HepG2 (cell line): ENCODE measurements at regions not wholly inside any gene's neighbourhood (a gene's known extent, or its start where the extent isn't known, plus 50 kb on each side); places are given as distances from the start of the nearest gene placed in this dataset.

ENCODE experiments used
- ATAC-seq: fragments of 200-7000 bp; cut with Tn5 transposase; 3 replicates; pipeline ENCODE4 v1.9.1; 2020; ENCODE audit warnings: mild to moderate bottlenecking, moderate library complexity
- BruUV-seq: library from RNA; stranded (reverse); fragments of 400-500 nt; replicated peaks from 2 replicates; lab custom pipeline; 2021; lab: Mats Ljungman, UMichigan
- CTCF ChIA-PET: fragments of 300-600 bp; formaldehyde crosslinking; extraction: SDS; loops from one replicate; lab custom pipeline; 2021; ENCODE audit warnings: low total read pairs, inconsistent platforms, low intra/inter-chr PET ratio; lab: Yijun Ruan, JAX
- POLR2A ChIA-PET: fragments of 350-600 bp; sonication (Branson Sonifier 250); formaldehyde crosslinking; loops from one replicate; lab custom pipeline; 2020; ENCODE audit warnings: antibody characterized with exemption, inconsistent platforms; lab: Yijun Ruan, JAX
- DNase-seq: peaks from one replicate; pipeline ENCODE4 v3.0.0-alpha.2; 2015; ENCODE audit warnings: low spot score
- FAIRE-seq: peaks from 3 replicates; lab custom pipeline; 2011; peaks lifted over from hg19 to GRCh38; lab: Jason Lieb, UNC
- H2AFZ ChIP-seq: one replicate; pipeline ENCODE4 v1.6.1; 2011; ENCODE audit warnings: low read length, inconsistent platforms
- H3K27ac ChIP-seq: fragments of 300-600 bp; 3 replicates; pipeline ENCODE4 v1.8.0; 2011; ENCODE audit warnings: mixed run types, mild to moderate bottlenecking, mixed read lengths, low read length, inconsistent platforms; ENCODE audit not compliant: insufficient read depth; ENCODE audit errors: extremely low read length
- H3K27me3 ChIP-seq, 2 experiments: fragments of 200-600 bp in 1 of 2; 2 replicates in 1 of 2; 3 replicates in 1 of 2; pipeline versions ENCODE4 v1.6.0 to v1.8.0; 2011; ENCODE audit warnings: low read length in 2 of 2, mild to moderate bottlenecking in 2 of 2, moderate library complexity in 2 of 2, inconsistent platforms in 1 of 2; ENCODE audit not compliant: insufficient read depth in 2 of 2, control insufficient read depth in 1 of 2
- H3K36me3 ChIP-seq, 2 experiments: fragments of 200-600 bp in 1 of 2; replicated peaks in 1 of 2; 2 replicates in 1 of 2; 3 replicates in 1 of 2; pipeline versions ENCODE4 v1.5.1 to v1.8.0; 2011; ENCODE audit warnings: low read length in 2 of 2, inconsistent platforms in 1 of 2; ENCODE audit not compliant: insufficient read depth in 2 of 2, control insufficient read depth in 1 of 2
- H3K4me1 ChIP-seq: 2 replicates; pipeline ENCODE4 v1.5.1; 2012; ENCODE audit warnings: low read length, inconsistent platforms; ENCODE audit not compliant: insufficient read depth
- H3K4me2 ChIP-seq: 2 replicates; pipeline ENCODE4 v1.6.0; 2011; ENCODE audit warnings: low read depth, low read length, inconsistent platforms
- H3K4me3 ChIP-seq, 3 experiments: fragments of 200-600 bp in 1 of 3; sonication (generic), shearing (Covaris generic) in 1 of 3; replicated peaks in 1 of 3; 2 replicates each; pipeline ENCODE4 v1.5.1; 2011 to 2016; ENCODE audit warnings: low read length in 3 of 3, inconsistent platforms in 2 of 3, low read depth in 2 of 3, mild to moderate bottlenecking in 2 of 3, control low read depth in 1 of 3, mixed read lengths in 1 of 3; ENCODE audit not compliant: insufficient read depth in 1 of 3
- H3K79me2 ChIP-seq: one replicate; pipeline ENCODE4 v1.6.1; 2011; ENCODE audit warnings: low read length, inconsistent platforms; ENCODE audit not compliant: insufficient read depth
- H3K9ac ChIP-seq: 2 replicates; pipeline ENCODE4 v1.6.0; 2011; ENCODE audit warnings: mild to moderate bottlenecking, low read depth, low read length, inconsistent platforms; ENCODE audit not compliant: insufficient read depth
- H3K9me3 ChIP-seq: 2 replicates; pipeline ENCODE4 v1.5.1; 2012; ENCODE audit warnings: mild to moderate bottlenecking, low read length
- H4K20me1 ChIP-seq: 2 replicates; pipeline ENCODE4 v1.6.0; 2011; ENCODE audit warnings: inconsistent platforms, mild to moderate bottlenecking, low read length, moderate library complexity; ENCODE audit not compliant: insufficient read depth
- CCAR2 ChIP-seq: fragments of 200-400 bp; formaldehyde crosslinking; optimal IDR thresholded peaks from 2 replicates; pipeline ENCODE3; 2018; ENCODE audit warnings: low read depth, mild to moderate bottlenecking, low read length, moderate library complexity
- CTCF ChIP-seq: sonication (generic); formaldehyde crosslinking; IDR thresholded peaks from 2 replicates; pipeline ENCODE4 v1.5.0; 2020; ENCODE audit warnings: mild to moderate bottlenecking, missing genetic modification reagents, moderate library complexity
- ETV6 ChIP-seq: sonication (generic); formaldehyde crosslinking; conservative IDR thresholded peaks from 2 replicates; pipeline ENCODE4 v1.4.0; 2020; ENCODE audit warnings: missing genetic modification reagents
- GMEB1 ChIP-seq: sonication (generic); formaldehyde crosslinking; IDR thresholded peaks from 2 replicates; pipeline ENCODE4 v1.5.1; 2020; ENCODE audit warnings: missing genetic modification reagents, mild to moderate bottlenecking, borderline replicate concordance
- HNF4A ChIP-seq: sonication (generic); formaldehyde crosslinking; IDR thresholded peaks from 2 replicates; pipeline ENCODE4 v1.4.0; 2020; ENCODE audit warnings: missing genetic modification reagents
- KAT2B ChIP-seq: fragments of 150-350 bp; IDR thresholded peaks from 2 replicates; pipeline ENCODE4 v1.6.1; 2014; ENCODE audit warnings: low read depth, low read length, borderline replicate concordance
- NONO ChIP-seq, 2 experiments: fragments of 450-650 bp in 1 of 2; sonication (generic) in 1 of 2; formaldehyde crosslinking in 1 of 2; IDR thresholded peaks in 1 of 2; conservative IDR thresholded peaks in 1 of 2; 2 replicates each; pipeline versions ENCODE4 v1.6.1 to v1.8.0; 2017 to 2022; ENCODE audit warnings: mild to moderate bottlenecking in 1 of 2, missing genetic modification reagents in 1 of 2, moderate library complexity in 1 of 2
- ZNF12 ChIP-seq: sonication (generic); formaldehyde crosslinking; IDR thresholded peaks from 2 replicates; pipeline ENCODE4 v1.5.0; 2020; ENCODE audit warnings: missing genetic modification reagents
- ZNF484 ChIP-seq: sonication (generic); formaldehyde crosslinking; IDR thresholded peaks from 2 replicates; pipeline ENCODE4 v1.5.1; 2020; ENCODE audit warnings: mild to moderate bottlenecking, low read depth, missing genetic modification reagents, borderline replicate concordance
- ZNF768 ChIP-seq: sonication (generic); formaldehyde crosslinking; IDR thresholded peaks from 2 replicates; pipeline ENCODE4 v1.4.0; 2020; ENCODE audit warnings: missing genetic modification reagents
- ZNF782 ChIP-seq: sonication (generic); formaldehyde crosslinking; IDR thresholded peaks from 2 replicates; pipeline ENCODE4 v1.4.0; 2020; ENCODE audit warnings: missing genetic modification reagents, mild to moderate bottlenecking, borderline replicate concordance
- ZNF790 ChIP-seq: sonication (generic); formaldehyde crosslinking; IDR thresholded peaks from 2 replicates; pipeline ENCODE4 v1.8.0; 2022; ENCODE audit warnings: missing genetic modification reagents, mild to moderate bottlenecking, borderline replicate concordance
- ZNF800 ChIP-seq: sonication (generic); formaldehyde crosslinking; IDR thresholded peaks from 2 replicates; pipeline ENCODE4 v1.4.0; 2020; ENCODE audit warnings: missing genetic modification reagents
- ZNF850 ChIP-seq: sonication (generic); formaldehyde crosslinking; conservative IDR thresholded peaks from 2 replicates; pipeline ENCODE4 v1.9.0; 2021; ENCODE audit warnings: mild to moderate bottlenecking, missing genetic modification reagents
- WGBS: methylation state at CpG from one replicate; pipeline ENCODE4 v1.1.6; 2017; ENCODE audit warnings: low lambda C conversion rate; 5-methylcytosine and 5-hydroxymethylcytosine counted together
- in situ Hi-C: cut with HindIII; loops from 2 replicates; pipeline ENCODE4 v1.10.0; 2017; ENCODE audit warnings: low pct_unique_long_range_greater_than_20kb; ENCODE audit not compliant: extremely low pct_ligation_motif_present
- intact Hi-C: fragments of 100-400 bp; cut with micrococcal nuclease; formaldehyde crosslinking; loops from one replicate; pipeline ENCODE4 v1.10.0; 2022; ENCODE audit not compliant: unreplicated experiment
- TF ChIP-seq, protein P1 (sequence below): sonication (generic); formaldehyde crosslinking; IDR thresholded peaks from 2 replicates; pipeline ENCODE4 v1.4.0; 2020; ENCODE audit warnings: low read depth, mild to moderate bottlenecking, missing genetic modification reagents
- TF ChIP-seq, protein P2 (sequence below): IDR thresholded peaks from 2 replicates; pipeline ENCODE4 v1.6.1; 2012; ENCODE audit warnings: inconsistent platforms

GRCh38 chr4:33316578-33316977, 2596.4 kb downstream of the PCDH7 start:
- intact Hi-C loops (no loop called here), in situ Hi-C loops (no loop called here)
- Histone ChIP-seq H3K36me3 (no peaks in the 10 kb centered on the region), H3K9me3 (peaks cover 58% of the 10 kb centered on the region), H3K9ac (no peak overlapping the region), H3K79me2 (no peaks in the 10 kb centered on the region), H3K4me2 (no peak overlapping the region), H4K20me1 (no peaks in the 10 kb centered on the region), H2AFZ (no peak overlapping the region), H3K27ac (no peak overlapping the region), H3K4me1 (no peaks in the 10 kb centered on the region), H3K4me3 (no peak overlapping the region), H3K27me3 (no peaks in the 10 kb centered on the region)
- FAIRE-seq = no peak
- no TSS peak for BruUV-seq
- POLR2A ChIA-PET = no interaction called here
- no peak for TF ChIP-seq KAT2B
- TF ChIP-seq HNF4A (CRISPR knock-in tag) = no peak
- TF ChIP-seq, protein P1, sequence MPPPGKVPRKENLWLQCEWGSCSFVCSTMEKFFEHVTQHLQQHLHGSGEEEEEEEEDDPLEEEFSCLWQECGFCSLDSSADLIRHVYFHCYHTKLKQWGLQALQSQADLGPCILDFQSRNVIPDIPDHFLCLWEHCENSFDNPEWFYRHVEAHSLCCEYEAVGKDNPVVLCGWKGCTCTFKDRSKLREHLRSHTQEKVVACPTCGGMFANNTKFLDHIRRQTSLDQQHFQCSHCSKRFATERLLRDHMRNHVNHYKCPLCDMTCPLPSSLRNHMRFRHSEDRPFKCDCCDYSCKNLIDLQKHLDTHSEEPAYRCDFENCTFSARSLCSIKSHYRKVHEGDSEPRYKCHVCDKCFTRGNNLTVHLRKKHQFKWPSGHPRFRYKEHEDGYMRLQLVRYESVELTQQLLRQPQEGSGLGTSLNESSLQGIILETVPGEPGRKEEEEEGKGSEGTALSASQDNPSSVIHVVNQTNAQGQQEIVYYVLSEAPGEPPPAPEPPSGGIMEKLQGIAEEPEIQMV = no peak
- TF ChIP-seq GMEB1 (CRISPR knock-in tag) = no peak
- TF ChIP-seq, protein P2, sequence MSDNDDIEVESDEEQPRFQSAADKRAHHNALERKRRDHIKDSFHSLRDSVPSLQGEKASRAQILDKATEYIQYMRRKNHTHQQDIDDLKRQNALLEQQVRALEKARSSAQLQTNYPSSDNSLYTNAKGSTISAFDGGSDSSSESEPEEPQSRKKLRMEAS = no peak
- TF ChIP-seq ZNF850 (CRISPR knock-in tag) = no peak
- no peak for TF ChIP-seq ZNF782
- no peak for TF ChIP-seq ZNF484 (CRISPR knock-in tag)
- no peak for TF ChIP-seq NONO (IDR thresholded peaks at IDR 0.05)
- TF ChIP-seq NONO (CRISPR knock-in tag; conservative IDR thresholded peaks at IDR 0.05) = no peak
- TF ChIP-seq ZNF768 (CRISPR knock-in tag) = no peak
- no peak for TF ChIP-seq ZNF12 (CRISPR knock-in tag)
- no peak for TF ChIP-seq CTCF
- TF ChIP-seq ZNF800 (CRISPR knock-in tag) = no peak
- TF ChIP-seq ZNF790 = no peak
- no peak for TF ChIP-seq ETV6
- TF ChIP-seq CCAR2 = no peak
- no peak for ATAC-seq
- WGBS = no CpG with 5 or more reads among the region's 3 CpGs
- DNase-seq = no peak
- CTCF ChIA-PET = no interaction called here
